ENCODE measurements at regions not wholly inside any gene's neighbourhood (a gene's known extent, or its start where the extent isn't known, plus 50 kb on each side); places are given as distances from the start of the nearest gene placed in this dataset.

GRCh38 chr21:23968008-23968407 lies 1639.3 kb downstream of the MRPL39 start:
- Histone ChIP-seq H3K27ac (ENCODE audit: low read length) (no peak overlapping the region), H2AFZ (ENCODE audit: low read depth, low read length) (no peak overlapping the region), H3K36me3 (ENCODE audit: insufficient read depth, low read length) (no peaks in the 10 kb centered on the region), H3K9me2 (ENCODE audit: insufficient read depth, low read length) (no peaks in the 10 kb centered on the region), H3K4me3 (ENCODE audit: low read length) (no peak overlapping the region), H3K9ac (ENCODE audit: low read length) (no peak overlapping the region), H4K20me1 (ENCODE audit: insufficient read depth) (no peaks in the 10 kb centered on the region), H3K9me3 (ENCODE audit: low read length) (no peaks in the 10 kb centered on the region), H3K27me3 (ENCODE audit: insufficient read depth, low read depth, low read length) (no peaks in the 10 kb centered on the region), H3F3A (ENCODE audit: insufficient read depth, low read length, poor library complexity, severe bottlenecking) (no peaks in the 10 kb centered on the region), H3K79me2 (replicated peaks; ENCODE audit: insufficient read depth, low read length) (no peaks in the 10 kb centered on the region), H3K4me2 (ENCODE audit: low read length) (no peak overlapping the region)
- TF ChIP-seq MXI1 (conservative IDR thresholded peaks at IDR 0.05; ENCODE audit: poor library complexity, severe bottlenecking) (no peak), CTCF (IDR thresholded peaks at IDR 0.05; ENCODE audit: poor library complexity, severe bottlenecking) (no peak), EP300 (conservative IDR thresholded peaks at IDR 0.05; ENCODE audit: poor library complexity, severe bottlenecking) (no peak), TAF1 (IDR thresholded peaks at IDR 0.05; ENCODE audit: low read depth) (no peak), EZH2 (IDR thresholded peaks at IDR 0.05; ENCODE audit: borderline replicate concordance, insufficient read depth, low read length, poor library complexity, severe bottlenecking) (no peak), SMC3 (conservative IDR thresholded peaks at IDR 0.05; ENCODE audit: poor library complexity) (no peak), RAD21 (conservative IDR thresholded peaks at IDR 0.05) (no peak), POLR2AphosphoS5 (IDR thresholded peaks at IDR 0.05) (no peak), REST (IDR thresholded peaks at IDR 0.05; ENCODE audit: borderline replicate concordance) (no peak)

DNA sequence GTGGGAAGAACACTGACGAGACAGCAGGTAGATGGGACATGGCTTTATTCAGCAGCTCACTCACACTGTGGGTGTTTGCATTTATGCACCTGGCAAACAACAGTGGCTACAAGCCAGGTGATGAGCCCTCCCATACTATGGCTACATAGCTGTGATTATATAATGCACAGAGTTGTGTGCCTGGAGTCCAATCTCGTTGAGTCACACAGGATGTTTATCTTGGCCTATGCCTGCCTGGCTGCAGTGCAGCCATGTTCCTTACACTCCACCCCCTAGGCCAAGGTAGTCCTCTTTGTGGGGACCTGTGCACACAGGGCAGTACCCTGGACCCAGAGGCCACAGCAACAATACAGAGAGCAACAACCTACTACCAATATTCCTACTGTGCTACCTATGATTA lies 1643.8 kb downstream of the MRPL39 start:
- Histone ChIP-seq H3K9me2 (ENCODE audit: insufficient read depth, low read length) (no peaks in the 10 kb centered on the region), H3K27ac (ENCODE audit: low read length) (no peak overlapping the region), H4K20me1 (ENCODE audit: insufficient read depth) (no peaks in the 10 kb centered on the region), H3K36me3 (ENCODE audit: insufficient read depth, low read length) (no peaks in the 10 kb centered on the region), H3K9me3 (ENCODE audit: low read length) (no peaks in the 10 kb centered on the region), H3K79me2 (replicated peaks; ENCODE audit: insufficient read depth, low read length) (no peaks in the 10 kb centered on the region), H2AFZ (ENCODE audit: low read depth, low read length) (no peak overlapping the region), H3K4me2 (ENCODE audit: low read length) (no peak overlapping the region), H3F3A (ENCODE audit: insufficient read depth, low read length, poor library complexity, severe bottlenecking) (no peaks in the 10 kb centered on the region), H3K27me3 (ENCODE audit: insufficient read depth, low read depth, low read length) (no peaks in the 10 kb centered on the region), H3K4me3 (ENCODE audit: low read length) (no peak overlapping the region), H3K9ac (ENCODE audit: low read length) (no peak overlapping the region)
- TF ChIP-seq EZH2 (IDR thresholded peaks at IDR 0.05; ENCODE audit: borderline replicate concordance, insufficient read depth, low read length, poor library complexity, severe bottlenecking), result no peak
- no peak for TF ChIP-seq CTCF (IDR thresholded peaks at IDR 0.05; ENCODE audit: poor library complexity, severe bottlenecking)
- no peak for TF ChIP-seq EP300 (conservative IDR thresholded peaks at IDR 0.05; ENCODE audit: poor library complexity, severe bottlenecking)
- TF ChIP-seq REST (IDR thresholded peaks at IDR 0.05; ENCODE audit: borderline replicate concordance), result no peak
- TF ChIP-seq POLR2AphosphoS5 (IDR thresholded peaks at IDR 0.05), result no peak
- TF ChIP-seq SMC3 (conservative IDR thresholded peaks at IDR 0.05; ENCODE audit: poor library complexity), result no peak
- no peak for TF ChIP-seq TAF1 (IDR thresholded peaks at IDR 0.05; ENCODE audit: low read depth)
- no peak for TF ChIP-seq MXI1 (conservative IDR thresholded peaks at IDR 0.05; ENCODE audit: poor library complexity, severe bottlenecking)
- TF ChIP-seq RAD21 (conservative IDR thresholded peaks at IDR 0.05), result no peak

Measured in neural cell (in vitro differentiated cells).